H1 (cell line): ENCODE measurements at regions not wholly inside any gene's neighbourhood (a gene's known extent, or its start where the extent isn't known, plus 50 kb on each side); places are given as distances from the start of the nearest gene placed in this dataset.

Source experiments
- CTCF ChIA-PET: fragments of 300-600 bp; sonication (Branson Sonifier 250); formaldehyde crosslinking; loops from one replicate; lab custom pipeline; 2021; ENCODE audit not compliant: partially characterized antibody; lab: Charles Lee
- POLR2A ChIA-PET: fragments of 300-600 bp; sonication (Branson Sonifier 250); formaldehyde crosslinking; loops from one replicate; lab custom pipeline; 2021; ENCODE audit warnings: inconsistent platforms; ENCODE audit not compliant: partially characterized antibody; lab: Charles Lee
- DNase-seq, 2 experiments: peaks; one replicate each; pipeline versions ENCODE4 v3.0.0 to v3.0.0-alpha.2; 2010 to 2022; ENCODE audit warnings: low spot score in 2 of 2, low read depth in 1 of 2, mixed read lengths in 1 of 2
- FAIRE-seq: peaks from 2 replicates; lab custom pipeline; 2011; peaks lifted over from hg19 to GRCh38; lab: Jason Lieb, UNC
- H2AFZ ChIP-seq: 2 replicates; pipeline ENCODE4 v1.8.1; 2012; ENCODE audit warnings: low read length, inconsistent platforms
- H2AK5ac ChIP-seq: 2 replicates; pipeline ENCODE4 v1.6.1; 2013; ENCODE audit warnings: low read depth, low read length
- H2BK120ac ChIP-seq: replicated peaks from 2 replicates; pipeline ENCODE3; 2013; ENCODE audit warnings: low read depth, low read length, inconsistent platforms
- H2BK12ac ChIP-seq: 2 replicates; pipeline ENCODE4 v1.6.1; 2013; ENCODE audit warnings: low read depth, low read length
- H2BK15ac ChIP-seq: 2 replicates; pipeline ENCODE4 v1.6.1; 2013; ENCODE audit warnings: low read length
- H2BK20ac ChIP-seq: 2 replicates; pipeline ENCODE4 v1.6.1; 2013; ENCODE audit warnings: low read length
- H2BK5ac ChIP-seq: 2 replicates; pipeline ENCODE4 v1.6.1; 2013; ENCODE audit warnings: low read depth, low read length
- H3K14ac ChIP-seq: 2 replicates; pipeline ENCODE4 v1.6.1; 2013; ENCODE audit warnings: inconsistent platforms; ENCODE audit not compliant: insufficient read length
- H3K18ac ChIP-seq: 2 replicates; pipeline ENCODE4 v1.6.1; 2013; ENCODE audit warnings: low read length; ENCODE audit errors: extremely low read depth
- H3K23ac ChIP-seq: 2 replicates; pipeline ENCODE4 v1.6.1; 2013; ENCODE audit warnings: inconsistent platforms; ENCODE audit not compliant: insufficient read length
- H3K23me2 ChIP-seq: 2 replicates; pipeline ENCODE4 v1.6.1; 2013; ENCODE audit warnings: low read depth, low read length
- H3K27ac ChIP-seq: 2 replicates; pipeline ENCODE4 v1.6.1; 2011; ENCODE audit warnings: low read depth, low read length, inconsistent platforms
- H3K27me3 ChIP-seq, 4 experiments: replicated peaks in 1 of 4; 1 replicate in 1 of 4; 2 replicates in 3 of 4; pipeline versions ENCODE4 v1.6.1 to v1.8.1; 2011 to 2013; ENCODE audit warnings: low read length in 3 of 4, mild to moderate bottlenecking in 3 of 4, inconsistent platforms in 2 of 4, mixed read lengths in 2 of 4, moderate library complexity in 1 of 4; ENCODE audit not compliant: control insufficient read depth in 3 of 4, insufficient read depth in 3 of 4; ENCODE audit errors: extremely low read depth in 1 of 4
- H3K36me3 ChIP-seq, 4 experiments: 2 replicates each; pipeline versions ENCODE4 v1.6.1 to v1.8.1; 2011 to 2013; ENCODE audit warnings: mild to moderate bottlenecking in 4 of 4, low read length in 3 of 4, moderate library complexity in 2 of 4, control low read depth in 1 of 4, inconsistent platforms in 1 of 4; ENCODE audit not compliant: insufficient read depth in 4 of 4, control insufficient read depth in 2 of 4
- H3K4ac ChIP-seq: replicated peaks from 2 replicates; pipeline ENCODE3; 2013; ENCODE audit warnings: low read length, low read depth, mixed read lengths, inconsistent platforms; ENCODE audit not compliant: insufficient read length
- H3K4me1 ChIP-seq, 4 experiments: replicated peaks in 1 of 4; 1 replicate in 1 of 4; 2 replicates in 3 of 4; pipeline versions ENCODE4 v1.6.1 to v1.8.1; 2011 to 2013; ENCODE audit warnings: low read length in 3 of 4, inconsistent platforms in 2 of 4, mixed read lengths in 1 of 4; ENCODE audit not compliant: insufficient read depth in 4 of 4, control insufficient read depth in 3 of 4
- H3K4me2 ChIP-seq, 2 experiments: 2 replicates each; pipeline versions ENCODE4 v1.6.1 to v1.8.1; 2011 to 2013; ENCODE audit warnings: low read depth in 2 of 2, low read length in 2 of 2, control low read depth in 1 of 2, inconsistent platforms in 1 of 2, mild to moderate bottlenecking in 1 of 2; ENCODE audit not compliant: insufficient read depth in 1 of 2
- H3K4me3 ChIP-seq, 4 experiments: fragments of 200-600, 300-600 bp in 1 of 4; sonication (generic), shearing (Covaris generic), sonication (Bioruptor Twin) in 1 of 4; 2 replicates each; pipeline versions ENCODE4 v1.5.1 to v1.8.1; 2011 to 2016; ENCODE audit warnings: low read length in 4 of 4, low read depth in 3 of 4, control low read depth in 2 of 4, inconsistent platforms in 2 of 4, mild to moderate bottlenecking in 2 of 4, mixed read lengths in 1 of 4, moderate library complexity in 1 of 4; ENCODE audit not compliant: insufficient read depth in 2 of 4; ENCODE audit errors: extremely low read depth in 1 of 4
- H3K56ac ChIP-seq: replicated peaks from 2 replicates; pipeline ENCODE3; 2013; ENCODE audit warnings: low read depth, mild to moderate bottlenecking, mixed read lengths, low read length, inconsistent platforms; ENCODE audit not compliant: insufficient read length
- H3K79me1 ChIP-seq: 2 replicates; pipeline ENCODE4 v1.6.1; 2013; ENCODE audit warnings: low read depth, low read length, control low read depth
- H3K79me2 ChIP-seq, 2 experiments: 2 replicates each; pipeline versions ENCODE4 v1.6.1 to v1.8.1; 2012 to 2013; ENCODE audit warnings: low read length in 2 of 2, mild to moderate bottlenecking in 2 of 2, inconsistent platforms in 1 of 2; ENCODE audit not compliant: insufficient read depth in 2 of 2, control insufficient read depth in 1 of 2
- H3K9ac ChIP-seq, 4 experiments: replicated peaks in 1 of 4; 1 replicate in 1 of 4; 2 replicates in 3 of 4; pipeline versions ENCODE4 v1.6.1 to v1.8.1; 2011 to 2013; ENCODE audit warnings: low read depth in 3 of 4, low read length in 3 of 4, control low read depth in 2 of 4, mild to moderate bottlenecking in 2 of 4, moderate library complexity in 2 of 4, inconsistent platforms in 1 of 4; ENCODE audit errors: extremely low read depth in 1 of 4
- H3K9me3 ChIP-seq, 2 experiments: 2 replicates each; pipeline versions ENCODE4 v1.6.1 to v1.8.1; 2012 to 2013; ENCODE audit warnings: mild to moderate bottlenecking in 2 of 2, moderate library complexity in 2 of 2, control low read depth in 1 of 2, inconsistent platforms in 1 of 2, low read depth in 1 of 2, low read length in 1 of 2, mixed read lengths in 1 of 2; ENCODE audit not compliant: insufficient read depth in 2 of 2
- H4K20me1 ChIP-seq, 2 experiments: replicated peaks in 1 of 2; 2 replicates each; pipeline versions ENCODE3 to v1.8.1; 2011 to 2013; ENCODE audit warnings: inconsistent platforms in 2 of 2, low read length in 2 of 2, mild to moderate bottlenecking in 1 of 2; ENCODE audit not compliant: insufficient read depth in 2 of 2, control insufficient read depth in 1 of 2
- H4K5ac ChIP-seq: 2 replicates; pipeline ENCODE4 v1.6.1; 2013; ENCODE audit warnings: low read length, low read depth, mixed read lengths, inconsistent platforms; ENCODE audit not compliant: insufficient read length
- H4K8ac ChIP-seq: 2 replicates; pipeline ENCODE4 v1.8.0; 2013; ENCODE audit warnings: mild to moderate bottlenecking, moderate library complexity, low read length, inconsistent platforms; ENCODE audit not compliant: insufficient read depth; ENCODE audit errors: extremely low read depth
- H4K91ac ChIP-seq: replicated peaks from 2 replicates; pipeline ENCODE3; 2013; ENCODE audit warnings: low read length, mixed read lengths, inconsistent platforms; ENCODE audit not compliant: insufficient read length
- ATF3 ChIP-seq: IDR thresholded peaks from 2 replicates; pipeline ENCODE4 v1.6.1; 2011; ENCODE audit warnings: low read depth, mild to moderate bottlenecking, low read length; ENCODE audit not compliant: insufficient read depth
- CHD1 ChIP-seq: IDR thresholded peaks from 2 replicates; pipeline ENCODE4 v1.6.1; 2012; ENCODE audit warnings: low read depth, low read length, improper control_type of control experiment
- EZH2 ChIP-seq: fragments of 200-600 bp; sonication (generic); IDR thresholded peaks from 2 replicates; pipeline ENCODE4 v1.7.1; 2012; ENCODE audit warnings: low read depth, mild to moderate bottlenecking, moderate library complexity, low read length, inconsistent platforms; ENCODE audit not compliant: severe bottlenecking
- HDAC2 ChIP-seq, 2 experiments: fragments of 300-600 bp in 1 of 2; sonication (generic) in 1 of 2; IDR thresholded peaks; 2 replicates each; pipeline ENCODE4 v1.6.1; 2011 to 2012; ENCODE audit warnings: low read depth in 2 of 2, low read length in 2 of 2, mild to moderate bottlenecking in 2 of 2, moderate library complexity in 2 of 2, borderline replicate concordance in 1 of 2, inconsistent platforms in 1 of 2
- HDAC6 ChIP-seq: IDR thresholded peaks from one replicate; pipeline ENCODE4 v1.7.1; 2012; ENCODE audit warnings: low read depth, mild to moderate bottlenecking, inconsistent platforms, low read length, moderate library complexity
- NANOG ChIP-seq: IDR thresholded peaks from 2 replicates; pipeline ENCODE4 v1.6.1; 2011; ENCODE audit warnings: low read length, low read depth, mild to moderate bottlenecking, inconsistent platforms; ENCODE audit not compliant: insufficient read depth, poor library complexity, severe bottlenecking
- NRF1 ChIP-seq: IDR thresholded peaks from 2 replicates; pipeline ENCODE4 v1.6.1; 2011; ENCODE audit warnings: mild to moderate bottlenecking, low read depth, low read length, improper control_type of control experiment
- POLR2AphosphoS5 ChIP-seq: IDR thresholded peaks from 2 replicates; pipeline ENCODE4 v1.6.1; 2011; ENCODE audit warnings: low read depth, low read length
- SIRT6 ChIP-seq: IDR thresholded peaks from one replicate; pipeline ENCODE4 v1.7.1; 2012; ENCODE audit warnings: low read length, inconsistent platforms
- SP1 ChIP-seq: IDR thresholded peaks from 2 replicates; pipeline ENCODE4 v1.6.1; 2011; ENCODE audit warnings: low read depth, low read length
- TBP ChIP-seq: IDR thresholded peaks from 2 replicates; pipeline ENCODE4 v1.6.1; 2011; ENCODE audit warnings: low read depth, low read length, improper control_type of control experiment
- TEAD4 ChIP-seq: IDR thresholded peaks from 2 replicates; pipeline ENCODE4 v1.6.1; 2012; ENCODE audit warnings: low read depth, low read length, inconsistent platforms, mixed read lengths

GRCh38 chr6:113796038-113796437 is 61.1 kb upstream of the MARCKS start:
- Histone ChIP-seq H3K9me3 (no peaks in the 10 kb centered on the region), H3K23me2 (no peaks in the 10 kb centered on the region), H3K56ac (no peak overlapping the region), H3K4me1 (no peaks in the 10 kb centered on the region), H3K27me3 (no peaks in the 10 kb centered on the region), H2BK15ac (no peak overlapping the region), H3K36me3 (no peaks in the 10 kb centered on the region), H2BK5ac (no peak overlapping the region), H3K79me1 (no peaks in the 10 kb centered on the region), H3K4ac (no peak overlapping the region), H3K23ac (no peak overlapping the region), H2AK5ac (no peak overlapping the region), H2BK120ac (no peak overlapping the region), H2BK12ac (no peak overlapping the region), H3K27ac (no peak overlapping the region), H3K9ac (no peak overlapping the region), H2AFZ (no peak overlapping the region), H3K4me3 (no peak overlapping the region), H4K91ac (no peak overlapping the region), H3K14ac (no peak overlapping the region), H3K79me2 (no peaks in the 10 kb centered on the region), H3K4me2 (no peak overlapping the region), H4K5ac (no peak overlapping the region), H4K20me1 (no peaks in the 10 kb centered on the region), H3K18ac (no peak overlapping the region), H4K8ac (no peak overlapping the region), H2BK20ac (no peak overlapping the region)
- DNase-seq (no peak), FAIRE-seq (no peak)
- CTCF ChIA-PET = no interaction called here
- TF ChIP-seq CHD1 (no peak), HDAC6 (no peak), ATF3 (no peak), TBP (no peak), POLR2AphosphoS5 (no peak), NANOG (no peak), SP1 (no peak), NRF1 (no peak), HDAC2 (IDR thresholded peaks at IDR 0.05; ENCODE audit: borderline replicate concordance in 1 of 2, low read depth in 2 of 2, low read length in 2 of 2) (no peak), SIRT6 (no peak), TEAD4 (no peak), EZH2 (no peak)
- POLR2A ChIA-PET = interaction anchor here (1.2 kb wide), 1 partner anchor 19 kb away, joined by 3 read pairs; no protein-coding TSS in a partner anchor
